Keratinocyte (primary cell): ENCODE measurements at regions not wholly inside any gene's neighbourhood (a gene's known extent, or its start where the extent isn't known, plus 50 kb on each side); places are given as distances from the start of the nearest gene placed in this dataset.

ENCODE experiments used
- DNase-seq: peaks from one replicate; pipeline ENCODE4 v3.0.0-alpha.2; 2011; ENCODE audit warnings: low read depth, missing footprints, low spot score
- FAIRE-seq: peaks from 2 replicates; lab custom pipeline; 2011; peaks lifted over from hg19 to GRCh38; lab: Jason Lieb, UNC
- H2AFZ ChIP-seq: 2 replicates; pipeline ENCODE4 v1.6.0; 2012; ENCODE audit warnings: low read length, control low read depth, inconsistent platforms; ENCODE audit not compliant: control insufficient read depth
- H3K27ac ChIP-seq: 2 replicates; pipeline ENCODE4 v1.5.1; 2011; ENCODE audit warnings: low read length; ENCODE audit not compliant: control insufficient read depth, insufficient read depth
- H3K27me3 ChIP-seq: 3 replicates; pipeline ENCODE4 v1.6.0; 2011; ENCODE audit warnings: low read length; ENCODE audit not compliant: control insufficient read depth, insufficient read depth; ENCODE audit errors: extremely low read depth
- H3K36me3 ChIP-seq, 2 experiments: 2 replicates in 1 of 2; 3 replicates in 1 of 2; pipeline ENCODE4 v1.5.1; 2011; ENCODE audit warnings: low read length in 2 of 2, mild to moderate bottlenecking in 1 of 2; ENCODE audit not compliant: control insufficient read depth in 2 of 2, insufficient read depth in 2 of 2; ENCODE audit errors: extremely low read depth in 1 of 2
- H3K4me1 ChIP-seq: 3 replicates; pipeline ENCODE4 v1.5.1; 2011; ENCODE audit warnings: low read length; ENCODE audit not compliant: control insufficient read depth, insufficient read depth; ENCODE audit errors: extremely low read depth
- H3K4me2 ChIP-seq: 3 replicates; pipeline ENCODE4 v1.6.0; 2011; ENCODE audit warnings: low read depth, low read length; ENCODE audit not compliant: control insufficient read depth, insufficient read depth; ENCODE audit errors: extremely low read depth
- H3K4me3 ChIP-seq, 3 experiments: fragments of 200-600 bp in 1 of 3; sonication (generic) in 1 of 3; 2 replicates in 2 of 3; 3 replicates in 1 of 3; pipeline ENCODE4 v1.5.1; 2011 to 2016; ENCODE audit warnings: low read length in 3 of 3, mild to moderate bottlenecking in 3 of 3, control low read depth in 2 of 3, inconsistent platforms in 1 of 3, low read depth in 1 of 3, mixed read lengths in 1 of 3, mixed run types in 1 of 3, moderate library complexity in 1 of 3; ENCODE audit not compliant: control insufficient read depth in 2 of 3, insufficient read depth in 2 of 3; ENCODE audit errors: extremely low read depth in 1 of 3
- H3K79me2 ChIP-seq: 2 replicates; pipeline ENCODE4 v1.6.0; 2012; ENCODE audit warnings: low read length; ENCODE audit not compliant: control insufficient read depth, insufficient read depth
- H3K9ac ChIP-seq: 3 replicates; pipeline ENCODE4 v1.6.0; 2011; ENCODE audit warnings: low read length; ENCODE audit not compliant: control insufficient read depth, insufficient read depth; ENCODE audit errors: extremely low read depth
- H3K9me1 ChIP-seq: 3 replicates; pipeline ENCODE4 v1.6.0; 2011; ENCODE audit warnings: low read length; ENCODE audit not compliant: control insufficient read depth, insufficient read depth; ENCODE audit errors: extremely low read depth
- H3K9me3 ChIP-seq: 2 replicates; pipeline ENCODE4 v1.5.1; 2012; ENCODE audit warnings: low read depth, low read length; ENCODE audit not compliant: control insufficient read depth
- H4K20me1 ChIP-seq: 3 replicates; pipeline ENCODE4 v1.6.0; 2011; ENCODE audit warnings: low read length; ENCODE audit not compliant: control insufficient read depth, insufficient read depth; ENCODE audit errors: extremely low read depth
- CTCF ChIP-seq, 3 experiments: IDR thresholded peaks in 1 of 3; conservative IDR thresholded peaks in 1 of 3; optimal IDR thresholded peaks in 1 of 3; 2 replicates in 2 of 3; 3 replicates in 1 of 3; pipeline versions ENCODE3 to v1.5.1; 2011; ENCODE audit warnings: low read length in 3 of 3, mild to moderate bottlenecking in 3 of 3, moderate library complexity in 2 of 3, control low read depth in 1 of 3, inconsistent platforms in 1 of 3; ENCODE audit not compliant: insufficient read depth in 2 of 3; ENCODE audit errors: extremely low read depth in 1 of 3
- EZH2 ChIP-seq: IDR thresholded peaks from one replicate; pipeline ENCODE4 v1.6.1; 2012; ENCODE audit warnings: inconsistent platforms, mild to moderate bottlenecking, low read length, moderate library complexity
- dilution Hi-C: fragments of 300-500 bp; cut with MboI; formaldehyde crosslinking; loops from one replicate; pipeline ENCODE4 v1.7.0; 2020; ENCODE audit warnings: low sequenced_read_pairs; ENCODE audit not compliant: extremely low pct_ligation_motif_present

DNA sequence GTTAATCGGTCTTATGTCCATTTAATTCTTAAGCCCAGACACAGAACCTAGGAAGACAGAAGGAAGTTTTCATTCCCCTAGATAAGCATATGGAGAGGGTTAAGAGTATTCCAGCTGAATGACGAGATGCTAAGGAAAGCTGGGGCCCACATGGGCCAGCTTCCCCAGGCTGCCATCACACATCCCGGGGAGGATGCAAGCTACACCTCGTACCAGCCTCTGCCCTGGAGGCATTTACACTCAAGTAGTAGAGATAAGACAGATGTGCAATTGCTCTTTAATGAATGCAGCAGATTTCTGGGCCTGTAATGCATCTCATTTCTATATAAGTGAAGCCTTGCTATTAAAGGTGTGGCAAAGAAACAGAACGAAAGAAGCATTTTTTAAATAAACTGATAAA lies 144.5 kb downstream of the MEX3B start:
- TF ChIP-seq CTCF (optimal IDR thresholded peaks at IDR 0.05 in 1 of 3, IDR thresholded peaks at IDR 0.05 in 1 of 3, conservative IDR thresholded peaks at IDR 0.05 in 1 of 3; ENCODE audit: extremely low read depth in 1 of 3, insufficient read depth in 2 of 3, low read length in 3 of 3), result no peak
- no peak for TF ChIP-seq EZH2
- Histone ChIP-seq H3K27ac (no peak overlapping the region), H4K20me1 (no peaks in the 10 kb centered on the region), H3K9me3 (no peaks in the 10 kb centered on the region), H3K79me2 (no peaks in the 10 kb centered on the region), H3K27me3 (no peaks in the 10 kb centered on the region), H3K36me3 (no peaks in the 10 kb centered on the region), H3K4me1 (no peaks in the 10 kb centered on the region), H3K9me1 (no peaks in the 10 kb centered on the region), H2AFZ (no peak overlapping the region), H3K4me3 (no peak overlapping the region), H3K4me2 (no peak overlapping the region), H3K9ac (no peak overlapping the region)
- no peak for DNase-seq
- dilution Hi-C loops, result no loop called here
- FAIRE-seq, result no peak

DNA sequence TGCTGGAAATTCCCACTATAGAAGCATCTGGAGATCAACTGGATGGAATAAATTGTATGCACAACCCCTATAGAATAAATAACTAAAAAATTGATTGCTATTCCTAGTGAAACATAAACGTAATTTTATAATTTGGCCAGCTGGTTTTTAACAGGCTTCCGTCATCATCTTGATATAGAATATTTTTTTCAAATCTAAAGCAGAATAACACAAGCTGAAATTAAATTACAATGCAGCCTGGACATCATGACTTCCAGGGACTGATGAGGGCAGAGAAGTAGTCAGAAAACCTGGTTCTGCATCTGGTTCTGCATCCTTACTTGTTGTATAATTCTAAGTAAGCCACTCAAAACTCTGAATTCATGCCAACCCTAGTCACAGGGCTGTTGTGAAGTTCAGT lies 146.1 kb downstream of the MEX3B start:
- H3K9ac ChIP-seq, result no peak overlapping the region
- no peaks in the 10 kb centered on the region for H3K9me3 ChIP-seq
- no peaks in the 10 kb centered on the region for H4K20me1 ChIP-seq
- H3K4me3 ChIP-seq, result no peak overlapping the region
- H3K4me2 ChIP-seq, result no peak overlapping the region
- no peaks in the 10 kb centered on the region for H3K36me3 ChIP-seq
- FAIRE-seq (no peak), DNase-seq (no peak)
- dilution Hi-C loops, result no loop called here
- H2AFZ ChIP-seq, result no peak overlapping the region
- H3K9me1 ChIP-seq, result no peaks in the 10 kb centered on the region
- H3K27me3 ChIP-seq, result no peaks in the 10 kb centered on the region
- H3K4me1 ChIP-seq, result no peaks in the 10 kb centered on the region
- H3K79me2 ChIP-seq, result no peaks in the 10 kb centered on the region
- TF ChIP-seq CTCF (optimal IDR thresholded peaks at IDR 0.05 in 1 of 3, IDR thresholded peaks at IDR 0.05 in 1 of 3, conservative IDR thresholded peaks at IDR 0.05 in 1 of 3; ENCODE audit: extremely low read depth in 1 of 3, insufficient read depth in 2 of 3, low read length in 3 of 3), result no peak
- TF ChIP-seq EZH2, result no peak
- no peak overlapping the region for H3K27ac ChIP-seq
